Neural crest cell (in vitro differentiated cells): ENCODE measurements at regions not wholly inside any gene's neighbourhood (a gene's known extent, or its start where the extent isn't known, plus 50 kb on each side); places are given as distances from the start of the nearest gene placed in this dataset.

ENCODE experiments used
- DNase-seq: peaks from one replicate; pipeline ENCODE4 v3.0.0; 2021; ENCODE audit warnings: low read depth, mixed read lengths, low spot score
- H3K27ac Mint-ChIP-seq: one replicate; pipeline ENCODE4 v1.8.0; 2021; ENCODE audit warnings: mild to moderate bottlenecking, mixed read lengths; ENCODE audit not compliant: unreplicated experiment
- H3K27me3 Mint-ChIP-seq: 2 replicates; pipeline ENCODE4 v1.8.0; 2021; ENCODE audit warnings: low read depth, mild to moderate bottlenecking, mixed read lengths
- H3K36me3 Mint-ChIP-seq: 2 replicates; pipeline ENCODE4 v1.8.0; 2021; ENCODE audit warnings: low read depth, mild to moderate bottlenecking, mixed read lengths
- H3K4me1 Mint-ChIP-seq: 2 replicates; pipeline ENCODE4 v1.8.0; 2021; ENCODE audit warnings: mixed read lengths
- H3K4me3 Mint-ChIP-seq: one replicate; pipeline ENCODE4 v1.8.0; 2021; ENCODE audit warnings: mild to moderate bottlenecking, mixed read lengths
- H3K9me3 Mint-ChIP-seq: 2 replicates; pipeline ENCODE4 v1.8.0; 2021; ENCODE audit warnings: mixed read lengths
- CTCF ChIP-seq: fragments of 200-600 bp; sonication (generic); conservative IDR thresholded peaks from 2 replicates; pipeline ENCODE4 v1.5.0; 2021; ENCODE audit warnings: antibody characterized with exemption, mild to moderate bottlenecking

GRCh38 chrX:22404297-22404696, 131.6 kb downstream of the CBLL2 start:
- Mint-ChIP-seq H3K4me3 (no peak overlapping the region), H3K9me3 (peaks cover 4% of the 10 kb centered on the region), H3K27ac (no peak overlapping the region), H3K27me3 (no peaks in the 10 kb centered on the region), H3K36me3 (no peaks in the 10 kb centered on the region), H3K4me1 (no peaks in the 10 kb centered on the region)
- no peak for TF ChIP-seq CTCF
- no peak for DNase-seq

GRCh38 chrX:22406201-22406737, 133.6 kb downstream of the CBLL2 start:
- H3K27me3 Mint-ChIP-seq: no peaks in the 10 kb centered on the region
- no peaks in the 10 kb centered on the region for H3K36me3 Mint-ChIP-seq
- peaks cover 4% of the 10 kb centered on the region for H3K9me3 Mint-ChIP-seq
- no peak overlapping the region for H3K27ac Mint-ChIP-seq
- H3K4me1 Mint-ChIP-seq: no peaks in the 10 kb centered on the region
- no peak overlapping the region for H3K4me3 Mint-ChIP-seq
- TF ChIP-seq CTCF: no peak
- DNase-seq: no peak

GRCh38 chrX:22409418-22409817, 136.7 kb downstream of the CBLL2 start:
- no peak overlapping the region for H3K27ac Mint-ChIP-seq
- H3K36me3 Mint-ChIP-seq: no peaks in the 10 kb centered on the region
- H3K9me3 Mint-ChIP-seq: no peaks in the 10 kb centered on the region
- TF ChIP-seq CTCF: no peak
- H3K4me3 Mint-ChIP-seq: no peak overlapping the region
- DNase-seq: no peak
- no peaks in the 10 kb centered on the region for H3K4me1 Mint-ChIP-seq
- H3K27me3 Mint-ChIP-seq: no peaks in the 10 kb centered on the region

- Mint-ChIP-seq H3K27me3 (no peaks in the 10 kb centered on the region), H3K9me3 (peaks cover 2% of the 10 kb centered on the region), H3K4me1 (no peaks in the 10 kb centered on the region), H3K27ac (no peak overlapping the region), H3K4me3 (no peak overlapping the region), H3K36me3 (no peaks in the 10 kb centered on the region)
- TF ChIP-seq CTCF: no peak
- DNase-seq: no peak
Measured at GRCh38 chrX:22424122-22424915, 151.6 kb downstream of the CBLL2 start.

- no peak for TF ChIP-seq CTCF
- no peaks in the 10 kb centered on the region for H3K27me3 Mint-ChIP-seq
- DNase-seq: no peak
- no peak overlapping the region for H3K27ac Mint-ChIP-seq
- no peaks in the 10 kb centered on the region for H3K4me1 Mint-ChIP-seq
- no peaks in the 10 kb centered on the region for H3K36me3 Mint-ChIP-seq
- peaks cover 2% of the 10 kb centered on the region for H3K9me3 Mint-ChIP-seq
- no peak overlapping the region for H3K4me3 Mint-ChIP-seq
Measured at GRCh38 chrX:22424919-22425318, 152.2 kb downstream of the CBLL2 start.
